ENCODE measurements at regions not wholly inside any gene's neighbourhood (a gene's known extent, or its start where the extent isn't known, plus 50 kb on each side); places are given as distances from the start of the nearest gene placed in this dataset.
"Not testable (repeated sequence)": the region's sequence is repeated elsewhere in the genome, so short reads cannot be mapped to it uniquely, and the experiment has no call there.

GRCh38 chr4:28842271-28842670, 1877.9 kb upstream of the PCDH7 start:
- no peak overlapping the region for H3K27ac ChIP-seq
- H3K36me3 ChIP-seq (ENCODE audit: low read depth) = no peaks in the 10 kb centered on the region
- BruUV-seq (replicated peaks) = no TSS peak
- no peak for TF ChIP-seq EZH2 (IDR thresholded peaks at IDR 0.05; ENCODE audit: low read depth)
- TF ChIP-seq, protein P1, sequence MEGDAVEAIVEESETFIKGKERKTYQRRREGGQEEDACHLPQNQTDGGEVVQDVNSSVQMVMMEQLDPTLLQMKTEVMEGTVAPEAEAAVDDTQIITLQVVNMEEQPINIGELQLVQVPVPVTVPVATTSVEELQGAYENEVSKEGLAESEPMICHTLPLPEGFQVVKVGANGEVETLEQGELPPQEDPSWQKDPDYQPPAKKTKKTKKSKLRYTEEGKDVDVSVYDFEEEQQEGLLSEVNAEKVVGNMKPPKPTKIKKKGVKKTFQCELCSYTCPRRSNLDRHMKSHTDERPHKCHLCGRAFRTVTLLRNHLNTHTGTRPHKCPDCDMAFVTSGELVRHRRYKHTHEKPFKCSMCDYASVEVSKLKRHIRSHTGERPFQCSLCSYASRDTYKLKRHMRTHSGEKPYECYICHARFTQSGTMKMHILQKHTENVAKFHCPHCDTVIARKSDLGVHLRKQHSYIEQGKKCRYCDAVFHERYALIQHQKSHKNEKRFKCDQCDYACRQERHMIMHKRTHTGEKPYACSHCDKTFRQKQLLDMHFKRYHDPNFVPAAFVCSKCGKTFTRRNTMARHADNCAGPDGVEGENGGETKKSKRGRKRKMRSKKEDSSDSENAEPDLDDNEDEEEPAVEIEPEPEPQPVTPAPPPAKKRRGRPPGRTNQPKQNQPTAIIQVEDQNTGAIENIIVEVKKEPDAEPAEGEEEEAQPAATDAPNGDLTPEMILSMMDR (conservative IDR thresholded peaks at IDR 0.05) = no peak
- intact Hi-C loops (cut with micrococcal nuclease; ENCODE audit: unreplicated experiment) = no loop called here
- H3K9me2 ChIP-seq (ENCODE audit: insufficient read depth) = no peaks in the 10 kb centered on the region
- no peak overlapping the region for H3K4me3 ChIP-seq
- H3K4me2 ChIP-seq = no peak overlapping the region
- H3F3A ChIP-seq (ENCODE audit: insufficient read depth, low read depth) = no peaks in the 10 kb centered on the region
- no peak for DNase-seq
- H4K20me1 ChIP-seq (ENCODE audit: insufficient read depth) = no peaks in the 10 kb centered on the region
- H3K79me2 ChIP-seq (ENCODE audit: low read depth) = no peaks in the 10 kb centered on the region
- no peaks in the 10 kb centered on the region for H3K27me3 ChIP-seq (ENCODE audit: insufficient read depth, low read depth)
- H3K4me1 ChIP-seq (replicated peaks; ENCODE audit: insufficient read depth) = no peaks in the 10 kb centered on the region
- POLR2A ChIA-PET (ENCODE audit: unreplicated experiment) = no interaction called here
- no peaks in the 10 kb centered on the region for H3K9me3 ChIP-seq (ENCODE audit: insufficient read depth, low read depth)
- CTCF ChIA-PET = no interaction called here
- no peak overlapping the region for H2AFZ ChIP-seq

GRCh38 chr4:28845158-28845557, 1875.0 kb upstream of the PCDH7 start:
- no peaks in the 10 kb centered on the region for H3K9me2 ChIP-seq (ENCODE audit: insufficient read depth)
- ChIA-PET POLR2A (ENCODE audit: unreplicated experiment) (no interaction called here), CTCF (no interaction called here)
- H4K20me1 ChIP-seq (ENCODE audit: insufficient read depth) = no peaks in the 10 kb centered on the region
- no peak overlapping the region for H3K4me3 ChIP-seq
- no peaks in the 10 kb centered on the region for H3K27me3 ChIP-seq (ENCODE audit: insufficient read depth, low read depth)
- no peak overlapping the region for H3K4me2 ChIP-seq
- no peaks in the 10 kb centered on the region for H3K36me3 ChIP-seq (ENCODE audit: low read depth)
- no peak overlapping the region for H3K27ac ChIP-seq
- no peaks in the 10 kb centered on the region for H3K9me3 ChIP-seq (ENCODE audit: insufficient read depth, low read depth)
- no peak overlapping the region for H2AFZ ChIP-seq
- DNase-seq = no peak
- BruUV-seq (replicated peaks) = no TSS peak
- no peaks in the 10 kb centered on the region for H3F3A ChIP-seq (ENCODE audit: insufficient read depth, low read depth)
- intact Hi-C loops (cut with micrococcal nuclease; ENCODE audit: unreplicated experiment) = no loop called here
- TF ChIP-seq EZH2 (IDR thresholded peaks at IDR 0.05; ENCODE audit: low read depth) = no peak
- TF ChIP-seq, protein P1 (conservative IDR thresholded peaks at IDR 0.05) = no peak
- H3K79me2 ChIP-seq (ENCODE audit: low read depth) = no peaks in the 10 kb centered on the region
- no peaks in the 10 kb centered on the region for H3K4me1 ChIP-seq (replicated peaks; ENCODE audit: insufficient read depth)

- H3K27me3 ChIP-seq (ENCODE audit: insufficient read depth, low read depth); H3K27ac ChIP-seq; H3K9me2 ChIP-seq (ENCODE audit: insufficient read depth); H2AFZ ChIP-seq; H3K9me3 ChIP-seq (ENCODE audit: insufficient read depth, low read depth); intact Hi-C loops (cut with micrococcal nuclease; ENCODE audit: unreplicated experiment); H3K79me2 ChIP-seq (ENCODE audit: low read depth); POLR2A ChIA-PET (ENCODE audit: unreplicated experiment); BruUV-seq (replicated peaks); H3K36me3 ChIP-seq (ENCODE audit: low read depth); H3K4me2 ChIP-seq; H3K4me3 ChIP-seq; H4K20me1 ChIP-seq (ENCODE audit: insufficient read depth); DNase-seq; H3K4me1 ChIP-seq (replicated peaks; ENCODE audit: insufficient read depth); H3F3A ChIP-seq (ENCODE audit: insufficient read depth, low read depth): not testable (repeated sequence)
- CTCF ChIA-PET = interaction anchor here (0.7 kb wide), 1 partner anchor 90 kb away, joined by 5 read pairs; no protein-coding TSS in a partner anchor
Measured at GRCh38 chr4:28857028-28857427, 1863.1 kb upstream of the PCDH7 start.

DNA sequence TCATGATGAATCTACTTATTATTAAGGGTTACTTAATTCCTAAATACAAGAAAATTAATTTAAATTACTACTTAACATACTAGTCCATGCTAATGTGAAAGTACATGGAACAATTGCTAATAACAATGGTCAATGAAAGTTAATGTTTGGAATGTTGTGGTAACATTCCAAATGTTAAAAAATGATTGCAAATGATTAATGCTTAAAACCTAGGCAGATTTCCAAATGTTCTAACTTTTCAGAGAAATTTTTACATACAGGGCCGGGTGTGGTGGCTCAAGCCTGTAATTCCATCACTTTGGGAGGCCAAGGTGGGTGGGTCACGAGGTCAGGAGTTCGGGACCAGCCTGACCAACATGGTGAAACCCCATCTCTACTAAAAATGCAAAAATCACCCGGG, 1851.3 kb upstream of the PCDH7 start:
- POLR2A ChIA-PET (ENCODE audit: unreplicated experiment) = no interaction called here
- H3K4me3 ChIP-seq = no peak overlapping the region
- no peak overlapping the region for H3K4me2 ChIP-seq
- no peak for DNase-seq
- CTCF ChIA-PET = no interaction called here
- H2AFZ ChIP-seq = no peak overlapping the region
- H3F3A ChIP-seq (ENCODE audit: insufficient read depth, low read depth) = no peaks in the 10 kb centered on the region
- intact Hi-C loops (cut with micrococcal nuclease; ENCODE audit: unreplicated experiment) = no loop called here
- H3K4me1 ChIP-seq (replicated peaks; ENCODE audit: insufficient read depth) = no peaks in the 10 kb centered on the region
- no peaks in the 10 kb centered on the region for H3K27me3 ChIP-seq (ENCODE audit: insufficient read depth, low read depth)
- H3K27ac ChIP-seq = no peak overlapping the region
- no TSS peak for BruUV-seq (replicated peaks)
- TF ChIP-seq, protein P1 (conservative IDR thresholded peaks at IDR 0.05) = no peak
- TF ChIP-seq EZH2 (IDR thresholded peaks at IDR 0.05; ENCODE audit: low read depth) = no peak
- no peaks in the 10 kb centered on the region for H4K20me1 ChIP-seq (ENCODE audit: insufficient read depth)
- no peaks in the 10 kb centered on the region for H3K9me2 ChIP-seq (ENCODE audit: insufficient read depth)
- H3K79me2 ChIP-seq (ENCODE audit: low read depth) = no peaks in the 10 kb centered on the region
- H3K36me3 ChIP-seq (ENCODE audit: low read depth) = no peaks in the 10 kb centered on the region
- H3K9me3 ChIP-seq (ENCODE audit: insufficient read depth, low read depth) = no peaks in the 10 kb centered on the region
